Sigmoid colon (tissue), 6 donors: ENCODE measurements at regions not wholly inside any gene's neighbourhood (a gene's known extent, or its start where the extent isn't known, plus 50 kb on each side); places are given as distances from the start of the nearest gene placed in this dataset.
"Not testable (repeated sequence)": the region's sequence is repeated elsewhere in the genome, so short reads cannot be mapped to it uniquely, and the experiment has no call there.

Experiments used
- DNase-seq: peaks from one replicate; pipeline ENCODE4 v3.0.0-alpha.2; 2019
- H3K27ac ChIP-seq, 4 donors: fragments of 200-600 bp; sonication (generic); one replicate each; pipeline ENCODE4 v1.5.1; 2016 to 2019; ENCODE audit warnings: mild to moderate bottlenecking in 1 of 4
- H3K27me3 ChIP-seq, 3 donors: fragments of 200-600 bp; sonication (generic); one replicate each; pipeline ENCODE4 v1.5.1; 2019; ENCODE audit warnings: mild to moderate bottlenecking in 1 of 3
- H3K36me3 ChIP-seq, 4 donors: fragments of 200-600 bp; sonication (generic); one replicate each; pipeline ENCODE4 v1.5.1; 2016 to 2019
- H3K4me1 ChIP-seq, 4 donors: fragments of 200-600 bp; sonication (generic); one replicate each; pipeline ENCODE4 v1.5.1; 2017 to 2019
- H3K4me3 ChIP-seq, 4 donors: fragments of 200-600 bp; sonication (generic); one replicate each; pipeline ENCODE4 v1.5.1; 2017 to 2019; ENCODE audit warnings: mild to moderate bottlenecking in 2 of 4, moderate library complexity in 1 of 4
- H3K9me3 ChIP-seq, 4 donors: fragments of 200-600 bp in 3 of 4; sonication (generic) in 3 of 4; one replicate each; pipeline versions ENCODE4 v1.5.1 to v1.6.1; 2013 to 2019
- CTCF ChIP-seq, 4 experiments: fragments of 450-650 bp in 3 of 4; fragments of 200-600 bp in 1 of 4; IDR thresholded peaks; one replicate each; pipeline ENCODE4 v1.5.1; 2016 to 2019; ENCODE audit warnings: antibody characterized with exemption in 4 of 4, mild to moderate bottlenecking in 3 of 4, moderate library complexity in 2 of 4
- EP300 ChIP-seq, 4 donors: sonication (generic); formaldehyde crosslinking; IDR thresholded peaks; one replicate each; pipeline ENCODE4 v1.6.1; 2017; ENCODE audit warnings: antibody characterized with exemption in 4 of 4
- POLR2A ChIP-seq, 2 donors: fragments of 450-650 bp; IDR thresholded peaks; one replicate each; pipeline ENCODE4 v1.6.1; 2016; ENCODE audit warnings: antibody characterized with exemption in 2 of 2, mild to moderate bottlenecking in 2 of 2, moderate library complexity in 2 of 2
- POLR2AphosphoS5 ChIP-seq, 4 donors: sonication (generic); formaldehyde crosslinking; IDR thresholded peaks; one replicate each; pipeline ENCODE4 v1.6.1; 2017; ENCODE audit warnings: antibody characterized with exemption in 4 of 4
- WGBS, 2 donors: extraction: QIAGEN DNeasy Blood & Tissue Kit; methylation state at CpG; one replicate each; pipeline ENCODE4 v1.1.7; 2013; 5-methylcytosine and 5-hydroxymethylcytosine counted together
- intact Hi-C: fragments of 100-400 bp; cut with DNase I; formaldehyde crosslinking; loops from one replicate; pipeline ENCODE4 v1.15.1; 2023
- donor health status: healthy with polysubstance abuse.
- donor health status: healthy.

DNA sequence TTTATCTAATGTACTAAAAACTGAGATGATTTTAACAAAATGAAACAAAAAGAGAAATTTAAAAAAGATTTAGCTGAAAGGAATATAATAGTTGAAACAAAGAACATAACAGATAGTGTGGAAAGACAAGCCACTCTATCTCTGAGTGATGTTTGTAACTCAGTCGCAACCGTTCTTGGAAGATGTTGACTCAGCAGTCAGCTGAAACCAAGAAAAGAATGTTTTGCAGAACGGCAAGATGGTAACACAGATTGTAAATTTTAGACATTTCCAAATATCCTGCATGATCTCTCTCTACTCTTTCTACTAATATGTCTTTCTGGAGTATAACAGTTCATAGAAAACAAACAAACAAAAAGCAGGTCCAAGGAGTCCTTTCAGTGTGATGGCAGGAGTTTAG is 746.1 kb upstream of the CDH6 start:
- DNase-seq: no peak
- 82% methylated on average over 3 of the region's 3 CpGs for WGBS, 2 donors
- H3K4me1 ChIP-seq: no peaks in the 10 kb centered on the region

DNA sequence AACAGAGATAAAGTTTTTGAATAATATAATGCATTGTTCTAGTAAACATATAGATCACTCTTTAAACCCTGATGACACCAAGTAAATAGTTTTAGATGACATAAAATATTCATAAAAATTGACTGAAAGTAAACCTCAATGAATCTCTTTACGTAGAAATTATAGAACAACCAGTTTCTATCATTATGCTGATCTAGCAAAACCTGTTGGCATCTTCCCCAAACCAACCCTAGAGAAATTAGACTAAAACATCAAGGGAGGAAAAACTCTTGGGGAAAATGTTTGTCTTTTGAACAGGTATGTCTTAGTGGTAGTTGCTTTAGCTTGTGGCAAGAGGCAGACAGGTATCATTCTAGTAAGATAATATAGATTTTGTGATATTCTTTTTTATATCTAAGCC is 747.0 kb upstream of the CDH6 start:
- no peak overlapping the region for H3K4me3 ChIP-seq
- intact Hi-C loops: no loop called here
- no peaks in the 10 kb centered on the region for H3K4me1 ChIP-seq
- no peak for DNase-seq
- H3K9me3 ChIP-seq: no peaks in the 10 kb centered on the region
- 73 to 84% methylated on average over 1 of the region's 1 CpG for WGBS, 2 donors
- no peaks in the 10 kb centered on the region for H3K36me3 ChIP-seq
- TF ChIP-seq POLR2A (IDR thresholded peaks at IDR 0.05) (no peak), CTCF (IDR thresholded peaks at IDR 0.05) (no peak), EP300 (IDR thresholded peaks at IDR 0.05) (no peak), POLR2AphosphoS5 (IDR thresholded peaks at IDR 0.05) (no peak)
- H3K27me3 ChIP-seq: no peaks in the 10 kb centered on the region
- no peak overlapping the region for H3K27ac ChIP-seq

More for the DNA sequence above, 746.1 kb upstream of the CDH6 start:
- Histone ChIP-seq H3K27me3 (no peaks in the 10 kb centered on the region), H3K27ac (no peak overlapping the region), H3K4me3 (no peak overlapping the region), H3K36me3 (no peaks in the 10 kb centered on the region), H3K9me3 (no peaks in the 10 kb centered on the region)
- intact Hi-C loops: no loop called here
- TF ChIP-seq CTCF (IDR thresholded peaks at IDR 0.05) (no peak), POLR2AphosphoS5 (IDR thresholded peaks at IDR 0.05) (no peak), EP300 (IDR thresholded peaks at IDR 0.05) (no peak), POLR2A (IDR thresholded peaks at IDR 0.05) (no peak)

- no peak overlapping the region for H3K4me3 ChIP-seq
- TF ChIP-seq POLR2AphosphoS5 (IDR thresholded peaks at IDR 0.05): no peak
- TF ChIP-seq EP300 (IDR thresholded peaks at IDR 0.05): no peak
- no peak for TF ChIP-seq CTCF (IDR thresholded peaks at IDR 0.05)
- TF ChIP-seq POLR2A (IDR thresholded peaks at IDR 0.05): no peak
- no peaks in the 10 kb centered on the region for H3K36me3 ChIP-seq
- DNase-seq: no peak
- no peaks in the 10 kb centered on the region for H3K4me1 ChIP-seq
- intact Hi-C loops: no loop called here
- H3K27me3 ChIP-seq: no peaks in the 10 kb centered on the region
- H3K9me3 ChIP-seq: no peaks in the 10 kb centered on the region
- H3K27ac ChIP-seq: no peak overlapping the region
- WGBS, 2 donors: 74 to 78% methylated on average over 1 of the region's 1 CpG
Measured at GRCh38 chr5:30438785-30439184, 754.7 kb upstream of the CDH6 start.

- no peak for DNase-seq
- Histone ChIP-seq H3K27ac (no peak overlapping the region), H3K9me3 (no peaks in the 10 kb centered on the region), H3K27me3 (no peaks in the 10 kb centered on the region), H3K4me3 (no peak overlapping the region), H3K36me3 (no peaks in the 10 kb centered on the region), H3K4me1 (no peaks in the 10 kb centered on the region)
- intact Hi-C loops: no loop called here
- TF ChIP-seq POLR2A (IDR thresholded peaks at IDR 0.05): no peak
- TF ChIP-seq EP300 (IDR thresholded peaks at IDR 0.05): no peak
- TF ChIP-seq POLR2AphosphoS5 (IDR thresholded peaks at IDR 0.05): no peak
- TF ChIP-seq CTCF (IDR thresholded peaks at IDR 0.05): no peak
- WGBS, 2 donors: 39 to 51% methylated on average over 3 of the region's 3 CpGs
Measured at GRCh38 chr5:30436691-30437090, 756.8 kb upstream of the CDH6 start.

GRCh38 chr5:30428866-30429407 is 764.5 kb upstream of the CDH6 start:
- H3K27me3 ChIP-seq, intact Hi-C loops, DNase-seq, H3K36me3 ChIP-seq, H3K9me3 ChIP-seq, H3K4me3 ChIP-seq, H3K4me1 ChIP-seq, H3K27ac ChIP-seq: not testable (repeated sequence)
- 46 to 77% methylated on average over 20 of the region's 20 CpGs for WGBS, 2 donors
